K562 (cell line): ENCODE measurements at regions not wholly inside any gene's neighbourhood (a gene's known extent, or its start where the extent isn't known, plus 50 kb on each side); places are given as distances from the start of the nearest gene placed in this dataset.

Experiments
- ATAC-seq: fragments of 200-7000 bp; cut with Tn5 transposase; 3 replicates; pipeline ENCODE4 v1.9.1; 2020; ENCODE audit warnings: moderate library complexity
- BruUV-seq: library from RNA; stranded (reverse); fragments of 400-500 nt; replicated peaks from 2 replicates; lab custom pipeline; 2021; lab: Mats Ljungman, UMichigan
- CTCF ChIA-PET: fragments of 300-600 bp; formaldehyde crosslinking; extraction: SDS; loops from one replicate; lab custom pipeline; 2021; ENCODE audit warnings: low intra/inter-chr PET ratio; lab: Yijun Ruan, JAX
- POLR2A ChIA-PET: fragments of 300-600, 350-650 bp; sonication (Branson Sonifier 250); formaldehyde crosslinking; extraction: SDS; loops from one replicate; lab custom pipeline; 2021; ENCODE audit warnings: antibody characterized with exemption, inconsistent platforms; lab: Yijun Ruan, JAX
- DNase-seq, 4 experiments: peaks; one replicate each; pipeline versions ENCODE4 v3.0.0 to v3.0.0-alpha.2; 2011 to 2018; ENCODE audit warnings: low spot score in 3 of 4, mixed read lengths in 3 of 4; ENCODE audit errors: extremely low read depth in 1 of 4
- FAIRE-seq: peaks from 2 replicates; lab custom pipeline; 2011; peaks lifted over from hg19 to GRCh38; lab: Jason Lieb, UNC
- H2AFZ ChIP-seq: 2 replicates; pipeline ENCODE4 v1.6.0; 2011; ENCODE audit warnings: low read depth, low read length, control low read depth, inconsistent platforms
- H3K27ac ChIP-seq: fragments of 200-600 bp; 3 replicates; pipeline ENCODE4 v1.8.0; 2011; ENCODE audit warnings: low read depth, mild to moderate bottlenecking, control low read depth, inconsistent platforms, low read length, moderate library complexity, mixed read lengths; ENCODE audit errors: extremely low read depth
- H3K27me3 ChIP-seq, 2 experiments: fragments of 300-600 bp in 1 of 2; 2 replicates in 1 of 2; 3 replicates in 1 of 2; pipeline versions ENCODE4 v1.6.0 to v1.8.0; 2011; ENCODE audit warnings: inconsistent platforms in 2 of 2, low read length in 2 of 2, mild to moderate bottlenecking in 1 of 2, mixed read lengths in 1 of 2, moderate library complexity in 1 of 2; ENCODE audit not compliant: control insufficient read depth in 2 of 2, insufficient read depth in 2 of 2
- H3K36me3 ChIP-seq: fragments of 300-600 bp; 3 replicates; pipeline ENCODE4 v1.8.0; 2011; ENCODE audit warnings: mild to moderate bottlenecking, low read length, inconsistent platforms; ENCODE audit not compliant: control insufficient read depth, insufficient read depth
- H3K4me1 ChIP-seq, 2 experiments: fragments of 200-600 bp in 1 of 2; replicated peaks in 1 of 2; 2 replicates in 1 of 2; 3 replicates in 1 of 2; pipeline versions ENCODE4 v1.5.1 to v1.8.0; 2011; ENCODE audit warnings: inconsistent platforms in 2 of 2, low read length in 2 of 2, mild to moderate bottlenecking in 1 of 2, mixed read lengths in 1 of 2, moderate library complexity in 1 of 2; ENCODE audit not compliant: control insufficient read depth in 2 of 2, insufficient read depth in 2 of 2
- H3K4me2 ChIP-seq: 2 replicates; pipeline ENCODE4 v1.6.1; 2011; ENCODE audit warnings: low read length, control low read depth, inconsistent platforms, mixed read lengths; ENCODE audit not compliant: insufficient read depth
- H3K4me3 ChIP-seq: fragments of 200-600 bp; sonication (generic), shearing (Covaris generic); 2 replicates; pipeline ENCODE4 v1.5.1; 2016; ENCODE audit warnings: control low read depth, inconsistent platforms
- H3K79me2 ChIP-seq: fragments of 200-600 bp; 3 replicates; pipeline ENCODE4 v1.8.0; 2011; ENCODE audit warnings: low read length, inconsistent platforms; ENCODE audit not compliant: control insufficient read depth, insufficient read depth
- H3K9ac ChIP-seq, 2 experiments: 2 replicates each; pipeline versions ENCODE4 v1.6.0 to v1.6.1; 2011; ENCODE audit warnings: low read depth in 2 of 2, low read length in 2 of 2, control low read depth in 1 of 2, inconsistent platforms in 1 of 2, mild to moderate bottlenecking in 1 of 2, mixed read lengths in 1 of 2; ENCODE audit not compliant: insufficient read depth in 1 of 2
- H3K9me1 ChIP-seq: one replicate; pipeline ENCODE4 v1.6.0; 2011; ENCODE audit warnings: inconsistent platforms, mild to moderate bottlenecking, low read length, moderate library complexity; ENCODE audit not compliant: control insufficient read depth, insufficient read depth
- H3K9me3 ChIP-seq: replicated peaks from 2 replicates; pipeline ENCODE4 v1.5.1; 2011; ENCODE audit warnings: low read depth, low read length, inconsistent platforms; ENCODE audit not compliant: control insufficient read depth, insufficient read depth
- H4K20me1 ChIP-seq: replicated peaks from 2 replicates; pipeline ENCODE4 v1.6.1; 2011; ENCODE audit warnings: low read length, inconsistent platforms, mixed read lengths; ENCODE audit not compliant: control insufficient read depth, insufficient read depth
- E2F6 ChIP-seq, 2 experiments: IDR thresholded peaks; 2 replicates each; pipeline ENCODE4 v1.6.1; 2011; ENCODE audit warnings: borderline replicate concordance in 1 of 2, control low read depth in 1 of 2, low read depth in 1 of 2, low read length in 1 of 2, mild to moderate bottlenecking in 1 of 2, mixed read lengths in 1 of 2, moderate library complexity in 1 of 2; ENCODE audit not compliant: insufficient read depth in 1 of 2, insufficient read length in 1 of 2, poor library complexity in 1 of 2, severe bottlenecking in 1 of 2; ENCODE audit errors: extremely low read depth in 1 of 2
- MCM2 ChIP-seq: fragments of 450-650 bp; IDR thresholded peaks from 2 replicates; pipeline ENCODE4 v1.6.1; 2017; ENCODE audit warnings: low read depth, mild to moderate bottlenecking
- RCOR1 ChIP-seq, 2 experiments: IDR thresholded peaks; 2 replicates each; pipeline ENCODE4 v1.6.1; 2012; ENCODE audit warnings: low read depth in 2 of 2, low read length in 2 of 2, borderline replicate concordance in 1 of 2, improper control_type of control experiment in 1 of 2
- SIN3A ChIP-seq, 2 experiments: fragments of 150-350 bp in 1 of 2; IDR thresholded peaks; 2 replicates each; pipeline ENCODE4 v1.6.1; 2011 to 2016; ENCODE audit warnings: borderline replicate concordance in 2 of 2, low read depth in 2 of 2, low read length in 2 of 2, mild to moderate bottlenecking in 2 of 2, moderate library complexity in 2 of 2; ENCODE audit not compliant: control insufficient read depth in 1 of 2
- SRSF9 ChIP-seq: fragments of 200-400 bp; formaldehyde crosslinking; IDR thresholded peaks from 2 replicates; pipeline ENCODE4 v1.6.1; 2017; ENCODE audit warnings: low read depth, low read length, borderline replicate concordance
- ZNF318 ChIP-seq, 2 experiments: fragments of 450-650 bp; IDR thresholded peaks; 2 replicates each; pipeline ENCODE4 v1.6.1; 2016; ENCODE audit warnings: mild to moderate bottlenecking in 2 of 2, borderline replicate concordance in 1 of 2, low read depth in 1 of 2, moderate library complexity in 1 of 2
- ZNF592 ChIP-seq: fragments of 450-650 bp; IDR thresholded peaks from 2 replicates; pipeline ENCODE4 v1.6.1; 2017; ENCODE audit warnings: antibody characterized with exemption, mild to moderate bottlenecking
- WGBS: fragments of 100-300 bp; shearing (Covaris generic); methylation state at CpG from one replicate; pipeline ENCODE4 v1.1.6; 2016; ENCODE audit warnings: low coverage, mixed read lengths; ENCODE audit not compliant: insufficient coverage; ENCODE audit errors: missing lambda C conversion rate; 5-methylcytosine and 5-hydroxymethylcytosine counted together
- in situ Hi-C: fragments of 300-500 bp; cut with MboI; formaldehyde crosslinking; loops from 4 replicates; pipeline ENCODE4 v1.15.0; 2018; ENCODE audit warnings: inconsistent platforms, mixed read lengths
- intact Hi-C: fragments of 100-400 bp; cut with micrococcal nuclease; formaldehyde crosslinking; loops from 2 replicates; pipeline ENCODE4 v1.14.2; 2022

GRCh38 chr3:168802766-168803165 is 707.0 kb upstream of the GOLIM4 start:
- Histone ChIP-seq H3K27me3 (no peaks in the 10 kb centered on the region), H3K9ac (no peak overlapping the region), H3K36me3 (no peaks in the 10 kb centered on the region), H4K20me1 (no peaks in the 10 kb centered on the region), H3K9me3 (no peaks in the 10 kb centered on the region), H3K4me2 (no peak overlapping the region), H3K4me1 (no peaks in the 10 kb centered on the region), H3K27ac (no peak overlapping the region), H3K9me1 (no peaks in the 10 kb centered on the region), H3K4me3 (no peak overlapping the region), H2AFZ (no peak overlapping the region), H3K79me2 (no peaks in the 10 kb centered on the region)
- CTCF ChIA-PET, result no interaction called here
- WGBS, result 2% methylated on average over 4 of the region's 4 CpGs
- POLR2A ChIA-PET, result no interaction called here
- BruUV-seq, result no TSS peak
- ATAC-seq (no peak), FAIRE-seq (no peak), DNase-seq (no peak)
- in situ Hi-C loops (no loop called here), intact Hi-C loops (no loop called here)
- TF ChIP-seq ZNF318 (IDR thresholded peaks at IDR 0.05; ENCODE audit: borderline replicate concordance in 1 of 2, low read depth in 1 of 2) (no peak), E2F6 (IDR thresholded peaks at IDR 0.05; ENCODE audit: borderline replicate concordance in 1 of 2, extremely low read depth in 1 of 2, insufficient read depth in 1 of 2, insufficient read length in 1 of 2, low read depth in 1 of 2, low read length in 1 of 2, poor library complexity in 1 of 2, severe bottlenecking in 1 of 2) (no peak), ZNF592 (no peak), SRSF9 (no peak), SIN3A (IDR thresholded peaks at IDR 0.05; ENCODE audit: borderline replicate concordance in 2 of 2, control insufficient read depth in 1 of 2, low read depth in 2 of 2, low read length in 2 of 2) (no peak), MCM2 (no peak), RCOR1 (IDR thresholded peaks at IDR 0.05; ENCODE audit: borderline replicate concordance in 1 of 2, low read depth in 2 of 2, low read length in 2 of 2) (no peak)
